Mesendoderm (in vitro differentiated cells): ENCODE measurements at regions not wholly inside any gene's neighbourhood (a gene's known extent, or its start where the extent isn't known, plus 50 kb on each side); places are given as distances from the start of the nearest gene placed in this dataset.
"Not testable (repeated sequence)": the region's sequence is repeated elsewhere in the genome, so short reads cannot be mapped to it uniquely, and the experiment has no call there.

Experiments
- DNase-seq: peaks from one replicate; pipeline ENCODE4 v3.0.0; 2013
- H2AK5ac ChIP-seq: 2 replicates; pipeline ENCODE4 v1.6.1; 2013; ENCODE audit warnings: low read length, inconsistent platforms
- H2BK120ac ChIP-seq: 2 replicates; pipeline ENCODE4 v1.6.1; 2013; ENCODE audit warnings: low read depth, mild to moderate bottlenecking, low read length, moderate library complexity, mixed read lengths
- H2BK15ac ChIP-seq: replicated peaks from 2 replicates; pipeline ENCODE4 v1.6.1; 2013; ENCODE audit warnings: low read depth, mild to moderate bottlenecking, moderate library complexity
- H2BK5ac ChIP-seq: 2 replicates; pipeline ENCODE4 v1.6.1; 2013; ENCODE audit warnings: low read length, inconsistent platforms
- H3K18ac ChIP-seq: 2 replicates; pipeline ENCODE4 v1.6.1; 2013; ENCODE audit warnings: mild to moderate bottlenecking, low read length, mixed read lengths
- H3K23ac ChIP-seq: one replicate; pipeline ENCODE4 v1.6.1; 2013; ENCODE audit warnings: low read length
- H3K27ac ChIP-seq: 2 replicates; pipeline ENCODE4 v1.5.1; 2013; ENCODE audit warnings: low read depth, mild to moderate bottlenecking, inconsistent platforms, low read length, moderate library complexity
- H3K27me3 ChIP-seq: 2 replicates; pipeline ENCODE4 v1.6.1; 2013; ENCODE audit warnings: low read length, control low read depth, mild to moderate bottlenecking, inconsistent platforms; ENCODE audit not compliant: insufficient read depth, poor library complexity
- H3K36me3 ChIP-seq: 2 replicates; pipeline ENCODE4 v1.6.1; 2013; ENCODE audit warnings: low read length, inconsistent platforms; ENCODE audit not compliant: control insufficient read depth, insufficient read depth
- H3K4ac ChIP-seq: one replicate; pipeline ENCODE4 v1.6.1; 2013; ENCODE audit warnings: low read depth, mild to moderate bottlenecking, low read length, moderate library complexity
- H3K4me1 ChIP-seq: 2 replicates; pipeline ENCODE4 v1.6.1; 2013; ENCODE audit warnings: low read depth, low read length, inconsistent platforms; ENCODE audit not compliant: control insufficient read depth
- H3K4me2 ChIP-seq: 2 replicates; pipeline ENCODE4 v1.6.1; 2013; ENCODE audit warnings: low read length
- H3K4me3 ChIP-seq: 2 replicates; pipeline ENCODE4 v1.5.1; 2013; ENCODE audit warnings: mild to moderate bottlenecking, low read length
- H3K56ac ChIP-seq: one replicate; pipeline ENCODE4 v1.6.1; 2013; ENCODE audit warnings: low read length
- H3K79me1 ChIP-seq: 2 replicates; pipeline ENCODE4 v1.6.1; 2013; ENCODE audit warnings: low read length, inconsistent platforms
- H3K79me2 ChIP-seq: 2 replicates; pipeline ENCODE4 v1.6.1; 2013; ENCODE audit warnings: mild to moderate bottlenecking, low read length; ENCODE audit not compliant: control insufficient read depth, insufficient read depth
- H3K9ac ChIP-seq: 2 replicates; pipeline ENCODE4 v1.6.1; 2013; ENCODE audit warnings: low read length, inconsistent platforms
- H4K5ac ChIP-seq: one replicate; pipeline ENCODE4 v1.6.1; 2013; ENCODE audit warnings: low read length
- H4K8ac ChIP-seq: one replicate; pipeline ENCODE4 v1.6.1; 2013; ENCODE audit warnings: low read depth, mild to moderate bottlenecking, control low read depth, low read length, moderate library complexity
- WGBS: extraction: QIAGEN DNeasy Blood & Tissue Kit; methylation state at CpG from one replicate; pipeline ENCODE4 v1.1.7; 2013; ENCODE audit warnings: low lambda C conversion rate, missing lambda C conversion rate; ENCODE audit not compliant: insufficient coverage; ENCODE audit errors: extremely low coverage; 5-methylcytosine and 5-hydroxymethylcytosine counted together

GRCh38 chr15:60280259-60280658, 117.5 kb downstream of the ANXA2 start:
- H3K36me3 ChIP-seq, result no peaks in the 10 kb centered on the region
- H3K56ac ChIP-seq, result no peak overlapping the region
- no peak overlapping the region for H4K8ac ChIP-seq
- no peak for DNase-seq
- H3K18ac ChIP-seq, result no peak overlapping the region
- H3K4ac ChIP-seq, result no peak overlapping the region
- WGBS, result no CpG with 5 or more reads among the region's 2 CpGs
- H2AK5ac ChIP-seq, result no peak overlapping the region
- no peak overlapping the region for H2BK5ac ChIP-seq
- H3K79me2 ChIP-seq, result no peaks in the 10 kb centered on the region
- no peak overlapping the region for H2BK15ac ChIP-seq
- no peak overlapping the region for H2BK120ac ChIP-seq
- no peaks in the 10 kb centered on the region for H3K27me3 ChIP-seq
- H3K4me1 ChIP-seq, result no peaks in the 10 kb centered on the region
- H3K9ac ChIP-seq, result no peak overlapping the region
- H3K4me3 ChIP-seq, result no peak overlapping the region
- no peak overlapping the region for H3K23ac ChIP-seq
- H3K4me2 ChIP-seq, result no peak overlapping the region
- H3K79me1 ChIP-seq, result no peaks in the 10 kb centered on the region
- no peak overlapping the region for H4K5ac ChIP-seq
- no peak overlapping the region for H3K27ac ChIP-seq

- Histone ChIP-seq H2BK15ac (no peak overlapping the region), H2BK5ac (no peak overlapping the region), H2AK5ac (no peak overlapping the region), H3K4ac (no peak overlapping the region), H3K18ac (no peak overlapping the region), H3K23ac (no peak overlapping the region), H3K27me3 (no peaks in the 10 kb centered on the region), H3K56ac (no peak overlapping the region), H2BK120ac (no peak overlapping the region), H3K27ac (no peak overlapping the region), H4K8ac (no peak overlapping the region), H4K5ac (no peak overlapping the region), H3K4me3 (no peak overlapping the region), H3K9ac (no peak overlapping the region), H3K36me3 (no peaks in the 10 kb centered on the region), H3K79me2 (no peaks in the 10 kb centered on the region), H3K4me2 (no peak overlapping the region), H3K79me1 (no peaks in the 10 kb centered on the region), H3K4me1 (no peaks in the 10 kb centered on the region)
- DNase-seq, result no peak
Observed at GRCh38 chr15:60283936-60284335, 113.8 kb downstream of the ANXA2 start.

- H3K9ac ChIP-seq, H4K8ac ChIP-seq, H3K36me3 ChIP-seq, H2BK120ac ChIP-seq, H3K56ac ChIP-seq, H3K4me2 ChIP-seq, H3K27me3 ChIP-seq, H3K79me1 ChIP-seq, H2AK5ac ChIP-seq, H3K23ac ChIP-seq, H3K4me3 ChIP-seq, DNase-seq, H2BK5ac ChIP-seq, H2BK15ac ChIP-seq, H3K18ac ChIP-seq, H4K5ac ChIP-seq, H3K4ac ChIP-seq, H3K4me1 ChIP-seq, H3K27ac ChIP-seq, H3K79me2 ChIP-seq: not testable (repeated sequence)
- WGBS, result no CpG with 5 or more reads among the region's 5 CpGs
Observed at GRCh38 chr15:60295901-60296300, 101.9 kb downstream of the ANXA2 start.

- H3K36me3 ChIP-seq, result no peaks in the 10 kb centered on the region
- no peak overlapping the region for H2BK5ac ChIP-seq
- DNase-seq, result no peak
- H3K9ac ChIP-seq, result no peak overlapping the region
- no peak overlapping the region for H3K4ac ChIP-seq
- no peaks in the 10 kb centered on the region for H3K27me3 ChIP-seq
- no CpG with 5 or more reads among the region's 3 CpGs for WGBS
- H3K23ac ChIP-seq, result no peak overlapping the region
- H3K4me3 ChIP-seq, result no peak overlapping the region
- H3K18ac ChIP-seq, result no peak overlapping the region
- H3K4me1 ChIP-seq, result no peaks in the 10 kb centered on the region
- H2AK5ac ChIP-seq, result no peak overlapping the region
- H4K8ac ChIP-seq, result no peak overlapping the region
- no peaks in the 10 kb centered on the region for H3K79me2 ChIP-seq
- no peak overlapping the region for H4K5ac ChIP-seq
- no peak overlapping the region for H2BK15ac ChIP-seq
- H3K4me2 ChIP-seq, result no peak overlapping the region
- H3K79me1 ChIP-seq, result no peaks in the 10 kb centered on the region
- H2BK120ac ChIP-seq, result no peak overlapping the region
- H3K56ac ChIP-seq, result no peak overlapping the region
- H3K27ac ChIP-seq, result no peak overlapping the region
Observed at GRCh38 chr15:60297047-60297446, 100.7 kb downstream of the ANXA2 start.
